Astrocyte (in vitro differentiated cells and primary cell): ENCODE measurements at regions not wholly inside any gene's neighbourhood (a gene's known extent, or its start where the extent isn't known, plus 50 kb on each side); places are given as distances from the start of the nearest gene placed in this dataset.

Source experiments
- CTCF ChIP-seq: IDR thresholded peaks from 2 replicates; pipeline ENCODE4 v1.5.1; 2011; ENCODE audit warnings: low read depth, mild to moderate bottlenecking, inconsistent platforms, low read length, moderate library complexity; ENCODE audit not compliant: insufficient read depth
- EZH2 ChIP-seq: IDR thresholded peaks from 2 replicates; pipeline ENCODE4 v1.6.1; 2012; ENCODE audit warnings: mild to moderate bottlenecking, low read length, inconsistent platforms; ENCODE audit not compliant: insufficient read depth

- no peak for TF ChIP-seq EZH2
- TF ChIP-seq CTCF: no peak
Measured at GRCh38 chr7:1324028-1324900, 91.6 kb downstream of the UNCX start.
